Activated CD8-positive, alpha-beta memory T cell treated with anti-CD3 and anti-CD28 coated beads, Interleukin-2, amount 10 ng/mL, durations not matched to agents 7 days and 5 days (primary cell): ENCODE measurements at regions not wholly inside any gene's neighbourhood (a gene's known extent, or its start where the extent isn't known, plus 50 kb on each side); places are given as distances from the start of the nearest gene placed in this dataset.

Experiments used
- ATAC-seq: fragments of 150-1000 bp; cut with Tn5 transposase; one replicate; pipeline ENCODE4 v1.10.0; 2021; ENCODE audit warnings: moderate library complexity
- CTCF ChIA-PET: fragments of 350-600 bp; sonication (Branson Sonifier 250); formaldehyde crosslinking; loops from one replicate; lab custom pipeline; 2021; ENCODE audit warnings: antibody characterized with exemption; lab: Charles Lee
- DNase-seq: peaks from one replicate; pipeline ENCODE4 v3.0.0-alpha.2; 2020
- H3K27ac Mint-ChIP-seq: one replicate; pipeline ENCODE4 v1.8.0; 2021; ENCODE audit warnings: mild to moderate bottlenecking, mixed read lengths
- H3K27me3 Mint-ChIP-seq: one replicate; pipeline ENCODE4 v1.8.0; 2021; ENCODE audit warnings: mixed read lengths
- H3K36me3 Mint-ChIP-seq: one replicate; pipeline ENCODE4 v1.8.0; 2021; ENCODE audit warnings: mild to moderate bottlenecking, mixed read lengths
- H3K4me1 Mint-ChIP-seq: one replicate; pipeline ENCODE4 v1.8.0; 2021; ENCODE audit warnings: mixed read lengths
- H3K4me3 Mint-ChIP-seq: one replicate; pipeline ENCODE4 v1.8.0; 2021; ENCODE audit warnings: mild to moderate bottlenecking, moderate library complexity, mixed read lengths
- H3K9me3 Mint-ChIP-seq: one replicate; pipeline ENCODE4 v1.8.0; 2022; ENCODE audit warnings: low read depth, mixed read lengths

DNA sequence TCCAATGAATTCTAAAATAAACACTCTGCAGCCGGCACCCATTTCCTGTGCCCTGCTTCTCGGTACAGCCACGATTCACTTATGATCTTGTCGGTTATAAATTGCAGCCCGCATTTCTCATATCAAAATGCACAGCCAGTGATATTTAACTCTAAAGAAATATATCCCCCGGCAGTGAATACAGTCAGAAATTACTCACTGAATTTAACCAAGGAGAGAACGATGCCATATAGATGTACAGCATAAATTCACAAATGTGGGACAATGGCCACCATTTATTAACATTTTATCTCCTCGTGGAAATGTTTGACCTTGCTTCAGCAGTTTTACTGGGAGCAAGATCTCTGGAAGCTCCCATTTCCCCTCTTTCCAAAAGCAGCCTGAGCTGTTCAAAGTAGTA, 1517.8 kb downstream of the BRD1 start:
- no peaks in the 10 kb centered on the region for H3K27me3 Mint-ChIP-seq
- no peak for DNase-seq
- no peaks in the 10 kb centered on the region for H3K36me3 Mint-ChIP-seq
- no peak overlapping the region for H3K4me3 Mint-ChIP-seq
- no peak overlapping the region for H3K27ac Mint-ChIP-seq
- peaks cover 6% of the 10 kb centered on the region for H3K9me3 Mint-ChIP-seq
- CTCF ChIA-PET: no interaction called here
- no peaks in the 10 kb centered on the region for H3K4me1 Mint-ChIP-seq
- ATAC-seq: no peak

DNA sequence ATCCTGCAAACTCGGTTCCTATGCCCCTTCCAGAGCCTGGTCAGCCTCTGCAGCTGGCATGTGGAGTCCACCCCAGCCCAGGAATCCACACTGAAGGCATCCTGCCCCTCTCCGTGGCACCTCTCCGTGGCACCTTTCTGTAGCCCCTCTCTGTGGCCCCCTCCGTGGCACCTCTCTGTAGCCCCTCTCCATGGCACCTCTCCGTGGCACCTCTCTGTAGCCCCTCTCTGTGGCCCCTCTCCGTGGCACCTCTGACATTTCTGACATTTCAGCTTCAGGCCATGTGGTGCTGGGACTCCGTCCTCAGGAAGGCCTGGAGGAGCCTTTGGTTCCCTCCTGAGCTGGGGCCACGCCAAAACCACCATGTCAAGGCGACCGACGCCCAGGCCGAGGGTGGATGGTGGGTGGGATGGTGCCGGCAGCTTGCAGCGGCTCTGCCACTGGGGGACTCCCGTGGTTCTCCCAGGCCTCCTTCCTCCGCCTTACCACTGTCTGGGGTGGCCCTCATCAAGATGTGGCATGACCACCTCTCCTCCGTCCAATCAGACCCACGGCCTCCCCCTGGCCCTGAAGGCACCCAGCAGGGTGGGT, 1518.5 kb downstream of the BRD1 start:
- Mint-ChIP-seq H3K4me1 (no peaks in the 10 kb centered on the region), H3K9me3 (peaks cover 2% of the 10 kb centered on the region), H3K36me3 (no peaks in the 10 kb centered on the region), H3K4me3 (no peak overlapping the region), H3K27ac (no peak overlapping the region), H3K27me3 (no peaks in the 10 kb centered on the region)
- DNase-seq: peak; percentile 4
- CTCF ChIA-PET: no interaction called here
- no peak for ATAC-seq

DNA sequence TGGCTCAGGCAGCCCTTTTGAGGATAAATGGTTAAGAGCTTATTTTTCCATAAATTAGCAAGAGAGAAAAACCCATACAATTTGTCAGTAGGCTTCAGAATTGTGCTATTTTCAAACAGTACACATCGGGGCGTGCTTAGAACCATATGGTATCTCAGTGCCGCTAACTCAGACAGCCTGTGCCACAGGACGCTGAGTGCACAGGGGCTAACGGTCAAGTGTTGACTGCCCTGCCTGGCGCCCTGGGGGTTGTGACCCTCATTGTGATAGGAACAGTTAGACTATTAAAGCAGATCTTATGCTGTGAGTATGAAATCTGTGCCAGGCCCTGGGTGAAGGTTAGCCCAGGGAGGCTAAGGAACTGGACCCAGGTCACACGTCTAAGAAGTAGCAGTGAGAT, 1519.7 kb downstream of the BRD1 start:
- no peak for DNase-seq
- Mint-ChIP-seq H3K9me3 (peaks cover 2% of the 10 kb centered on the region), H3K4me1 (no peaks in the 10 kb centered on the region), H3K36me3 (no peaks in the 10 kb centered on the region), H3K4me3 (no peak overlapping the region), H3K27me3 (no peaks in the 10 kb centered on the region), H3K27ac (no peak overlapping the region)
- no peak for ATAC-seq
- CTCF ChIA-PET: no interaction called here

DNA sequence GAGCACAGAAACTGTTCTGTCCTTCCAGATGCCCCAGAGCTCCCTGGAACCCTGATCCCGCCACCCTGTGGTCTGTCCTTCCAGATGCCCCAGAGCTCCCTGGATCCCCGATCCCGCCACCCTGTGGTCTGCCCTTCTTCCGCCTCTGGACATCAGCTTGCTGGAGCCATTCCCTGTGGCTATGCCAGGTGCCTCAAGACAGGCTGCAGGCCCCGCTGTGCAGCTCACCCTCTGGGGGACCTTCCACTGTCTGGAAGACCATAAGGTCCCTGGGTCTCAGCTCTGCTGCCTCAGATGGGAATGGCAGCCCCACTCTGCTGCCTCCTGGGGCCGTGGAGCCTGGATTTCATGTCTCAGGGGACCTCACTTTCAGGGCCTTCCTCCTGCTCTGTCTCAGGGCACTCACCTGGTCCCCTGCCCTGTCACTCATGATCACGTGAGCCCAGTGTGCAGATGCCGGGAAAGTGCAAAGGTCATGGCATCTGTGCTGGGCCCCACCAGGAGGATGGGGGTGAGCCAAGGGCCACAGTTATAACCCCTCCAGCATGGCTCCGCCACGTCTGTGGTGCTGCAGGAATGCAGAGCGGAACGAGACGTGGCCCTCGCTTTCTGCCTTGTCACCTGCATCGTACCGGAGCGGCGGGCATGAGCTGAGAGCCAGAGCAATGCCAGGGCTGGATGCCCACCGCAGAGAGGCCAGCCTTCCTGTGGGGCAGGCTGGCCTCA, 1520.7 kb downstream of the BRD1 start:
- H3K4me3 Mint-ChIP-seq: no peak overlapping the region
- DNase-seq (no peak), ATAC-seq (no peak)
- H3K9me3 Mint-ChIP-seq: peaks cover 2% of the 10 kb centered on the region
- CTCF ChIA-PET: no interaction called here
- no peaks in the 10 kb centered on the region for H3K4me1 Mint-ChIP-seq
- no peaks in the 10 kb centered on the region for H3K27me3 Mint-ChIP-seq
- H3K36me3 Mint-ChIP-seq: no peaks in the 10 kb centered on the region
- no peak overlapping the region for H3K27ac Mint-ChIP-seq

DNA sequence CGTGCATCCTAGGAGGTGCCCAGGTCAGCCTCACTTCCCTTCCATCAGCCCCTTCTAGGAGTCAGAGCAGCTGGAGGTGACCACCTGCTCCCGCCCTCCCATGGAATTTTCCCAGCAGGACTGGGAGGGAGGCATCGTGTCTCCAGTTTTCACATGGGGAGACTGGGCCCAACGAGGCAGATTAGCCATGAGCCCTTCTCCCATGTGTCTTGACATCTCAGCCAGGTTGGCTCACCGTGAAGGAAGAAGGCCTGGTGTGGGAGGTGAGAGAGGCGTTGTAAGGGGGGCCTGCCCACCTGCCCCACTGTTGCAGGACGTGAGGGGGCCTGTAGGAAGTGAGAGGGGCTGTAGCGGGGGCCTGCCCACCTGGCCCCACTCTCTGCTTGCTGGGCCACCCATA, 1521.4 kb downstream of the BRD1 start:
- Mint-ChIP-seq H3K4me1 (no peaks in the 10 kb centered on the region), H3K27me3 (no peaks in the 10 kb centered on the region), H3K36me3 (no peaks in the 10 kb centered on the region), H3K27ac (no peak overlapping the region), H3K4me3 (no peak overlapping the region), H3K9me3 (no peaks in the 10 kb centered on the region)
- no peak for DNase-seq
- ATAC-seq: no peak
- CTCF ChIA-PET: no interaction called here

DNA sequence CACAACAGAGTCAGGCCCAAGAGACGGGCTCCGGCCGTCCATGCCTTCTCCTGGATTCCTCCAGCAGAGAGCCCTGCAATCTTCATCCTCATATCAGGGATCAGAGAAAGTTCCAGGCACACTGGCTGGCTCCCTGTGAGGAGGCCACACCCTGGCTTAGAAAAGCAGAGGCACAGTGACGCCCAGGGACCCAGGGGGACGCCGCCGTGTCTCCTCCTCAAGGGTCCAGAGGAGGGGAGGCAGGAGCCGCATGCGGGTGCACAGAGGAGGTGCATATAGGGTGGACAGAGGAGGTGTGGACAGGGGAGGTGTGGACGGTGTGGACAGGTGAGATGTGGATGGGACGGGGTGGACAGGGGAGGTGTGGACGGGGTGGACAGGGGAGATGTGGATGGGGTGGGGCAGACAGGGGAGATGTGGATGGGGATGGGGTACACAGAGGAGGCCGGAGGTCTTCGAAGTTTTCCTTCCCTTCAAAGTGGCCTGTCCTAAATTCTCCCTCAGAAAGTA, 1521.9 kb downstream of the BRD1 start:
- no peak for ATAC-seq
- Mint-ChIP-seq H3K36me3 (no peaks in the 10 kb centered on the region), H3K27me3 (no peaks in the 10 kb centered on the region), H3K4me1 (no peaks in the 10 kb centered on the region), H3K4me3 (no peak overlapping the region), H3K9me3 (no peaks in the 10 kb centered on the region), H3K27ac (no peak overlapping the region)
- CTCF ChIA-PET: no interaction called here
- no peak for DNase-seq

DNA sequence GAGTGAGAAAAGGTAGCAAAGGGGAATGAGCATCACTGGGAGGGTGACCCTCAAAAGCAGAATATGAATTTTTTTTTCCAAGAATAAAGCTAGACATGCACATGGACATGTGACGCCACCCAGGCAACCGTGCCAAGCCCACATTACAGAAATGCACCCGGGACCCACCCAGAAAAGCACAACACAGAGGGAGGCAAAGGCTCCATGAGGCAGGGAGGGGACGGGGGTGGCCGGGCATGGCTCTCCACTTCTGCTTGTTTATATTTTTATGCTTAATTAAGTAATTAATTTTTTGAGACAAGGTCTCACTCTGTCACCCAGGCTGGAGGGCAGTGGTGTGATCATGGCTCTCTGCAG, 1524.3 kb downstream of the BRD1 start:
- Mint-ChIP-seq H3K27me3 (no peaks in the 10 kb centered on the region), H3K9me3 (no peaks in the 10 kb centered on the region), H3K4me3 (no peak overlapping the region), H3K36me3 (no peaks in the 10 kb centered on the region), H3K27ac (no peak overlapping the region), H3K4me1 (no peaks in the 10 kb centered on the region)
- DNase-seq (no peak), ATAC-seq (no peak)
- CTCF ChIA-PET: no interaction called here

DNA sequence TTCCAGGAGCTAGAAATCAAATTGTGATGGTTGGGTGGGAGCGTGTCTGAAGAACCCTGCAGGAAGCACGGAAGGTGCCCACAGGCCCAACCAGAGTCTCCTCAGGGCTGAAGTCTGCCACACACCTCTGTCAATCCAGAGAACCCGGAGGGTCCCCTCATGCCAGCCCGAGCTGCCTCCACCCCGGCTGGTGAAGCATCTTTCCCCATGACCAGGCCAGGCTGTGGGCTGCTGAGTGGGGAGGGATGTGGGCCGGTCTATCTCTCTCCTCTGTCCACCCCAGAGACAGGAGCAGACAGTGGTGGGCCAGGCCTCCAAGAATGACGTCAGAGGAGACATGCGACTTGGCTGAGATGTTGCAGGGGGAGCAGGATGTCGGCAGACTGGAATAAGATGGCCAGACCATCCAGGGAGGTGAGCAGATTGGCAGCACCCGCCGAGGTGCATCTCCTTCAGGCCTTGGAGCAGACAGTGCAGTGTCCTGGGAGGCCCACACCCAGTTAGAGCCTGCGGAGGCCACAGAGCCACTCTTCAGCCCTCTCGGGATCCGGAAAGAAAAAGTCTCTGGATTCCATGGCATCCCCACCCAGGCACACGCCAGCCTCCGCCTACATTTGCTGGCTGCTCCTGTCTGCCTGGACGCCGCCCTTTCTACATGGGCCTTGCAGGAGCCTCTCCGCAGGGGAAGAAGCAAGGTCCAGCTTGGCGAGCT, 1524.9 kb downstream of the BRD1 start:
- no peak overlapping the region for H3K4me3 Mint-ChIP-seq
- ATAC-seq (no peak), DNase-seq (no peak)
- no peaks in the 10 kb centered on the region for H3K36me3 Mint-ChIP-seq
- H3K27ac Mint-ChIP-seq: no peak overlapping the region
- H3K27me3 Mint-ChIP-seq: no peaks in the 10 kb centered on the region
- H3K4me1 Mint-ChIP-seq: no peaks in the 10 kb centered on the region
- no peaks in the 10 kb centered on the region for H3K9me3 Mint-ChIP-seq
- CTCF ChIA-PET: no interaction called here

DNA sequence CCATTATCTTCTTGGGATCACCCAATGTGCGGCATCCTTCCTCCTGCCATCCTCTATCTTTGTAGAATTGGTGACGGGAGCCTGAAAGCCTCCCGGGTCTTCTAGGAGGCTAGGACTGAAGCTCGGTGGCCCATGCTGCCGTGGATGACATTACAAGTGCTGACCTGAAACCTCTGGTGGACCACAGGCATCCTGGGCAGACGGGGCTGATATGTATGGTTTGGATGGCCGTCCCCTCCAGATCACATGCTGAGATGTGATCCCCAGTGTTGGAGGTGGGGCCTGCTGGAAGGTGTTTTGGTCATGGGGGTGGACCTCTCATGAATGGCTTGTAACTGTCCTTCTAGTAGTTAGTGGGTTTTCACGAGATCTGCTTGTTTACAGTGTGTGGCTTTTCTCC, 1525.8 kb downstream of the BRD1 start:
- H3K9me3 Mint-ChIP-seq: no peaks in the 10 kb centered on the region
- H3K36me3 Mint-ChIP-seq: no peaks in the 10 kb centered on the region
- no peaks in the 10 kb centered on the region for H3K27me3 Mint-ChIP-seq
- H3K4me1 Mint-ChIP-seq: no peaks in the 10 kb centered on the region
- no peak overlapping the region for H3K4me3 Mint-ChIP-seq
- DNase-seq: no peak
- H3K27ac Mint-ChIP-seq: no peak overlapping the region
- CTCF ChIA-PET: no interaction called here
- ATAC-seq: no peak

DNA sequence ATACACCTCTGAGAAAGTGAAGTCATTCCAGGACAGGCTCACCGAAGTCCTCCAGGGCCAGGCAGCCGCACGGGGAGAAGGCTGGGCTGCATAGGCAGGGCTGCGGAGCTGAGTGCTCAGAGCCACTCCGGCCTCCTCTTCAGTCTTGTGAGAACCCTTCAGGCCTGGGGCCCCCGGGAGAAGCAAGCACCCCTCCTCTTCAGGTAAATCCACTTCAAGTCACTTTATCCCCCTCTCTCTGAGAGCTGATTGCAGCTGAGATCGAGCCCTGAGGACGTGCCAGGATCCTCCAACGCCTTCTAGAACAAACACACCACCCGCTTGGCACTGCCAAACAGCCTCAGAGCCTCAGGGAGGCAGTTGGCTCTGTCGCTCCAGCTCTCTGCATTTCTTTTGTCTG, 1526.3 kb downstream of the BRD1 start:
- DNase-seq: no peak
- CTCF ChIA-PET: no interaction called here
- no peaks in the 10 kb centered on the region for H3K27me3 Mint-ChIP-seq

DNA sequence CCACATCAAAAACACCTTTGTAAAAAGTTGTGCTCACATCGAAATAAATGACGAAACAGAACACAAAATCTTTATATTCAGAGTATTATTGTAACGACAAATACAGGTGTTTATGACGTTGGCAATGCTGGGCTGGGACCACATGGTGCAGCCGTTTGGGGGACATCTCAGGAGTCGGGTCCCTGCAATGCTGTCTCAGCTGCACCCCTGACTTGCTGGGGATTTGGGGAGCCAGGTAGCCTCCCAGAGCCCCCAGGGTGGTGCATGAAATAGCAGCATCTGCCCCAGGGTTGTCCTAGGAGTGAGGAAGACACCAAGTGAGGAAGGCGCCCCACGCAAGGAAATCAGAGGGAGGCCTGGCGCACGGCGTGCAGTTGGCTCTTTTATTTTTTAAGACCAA, 1526.8 kb downstream of the BRD1 start:
- Mint-ChIP-seq H3K27ac (no peak overlapping the region), H3K4me3 (no peak overlapping the region), H3K4me1 (no peaks in the 10 kb centered on the region), H3K9me3 (no peaks in the 10 kb centered on the region), H3K36me3 (no peaks in the 10 kb centered on the region), H3K27me3 (no peaks in the 10 kb centered on the region)
- CTCF ChIA-PET: no interaction called here
- ATAC-seq (no peak), DNase-seq (no peak)

More for the DNA sequence above, 1526.3 kb downstream of the BRD1 start:
- Mint-ChIP-seq H3K4me3 (no peak overlapping the region), H3K4me1 (no peaks in the 10 kb centered on the region), H3K36me3 (no peaks in the 10 kb centered on the region), H3K9me3 (no peaks in the 10 kb centered on the region), H3K27ac (no peak overlapping the region)
- ATAC-seq: no peak

DNA sequence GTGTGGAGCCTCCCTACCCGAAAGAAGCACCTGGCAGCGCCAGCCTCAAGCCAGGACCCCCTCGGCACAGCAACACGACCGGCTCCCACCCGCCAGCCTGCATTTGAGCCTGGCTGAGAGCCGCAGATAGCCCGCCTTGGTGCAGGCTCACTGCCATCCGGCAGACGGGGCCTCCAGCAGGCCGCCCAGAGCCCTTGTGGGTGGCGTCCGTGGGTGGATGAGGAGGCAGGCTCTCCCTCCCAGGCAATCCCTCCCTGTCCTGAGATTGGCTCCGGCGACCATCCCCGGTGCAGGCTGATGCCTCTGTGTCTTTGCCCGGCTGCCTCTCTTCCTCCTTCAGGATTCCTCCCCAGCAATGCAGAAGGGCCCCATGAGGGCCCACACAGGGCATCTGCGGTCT, 1527.9 kb downstream of the BRD1 start:
- Mint-ChIP-seq H3K9me3 (no peaks in the 10 kb centered on the region), H3K4me1 (no peaks in the 10 kb centered on the region), H3K27me3 (no peaks in the 10 kb centered on the region), H3K4me3 (no peak overlapping the region), H3K27ac (no peak overlapping the region), H3K36me3 (no peaks in the 10 kb centered on the region)
- DNase-seq (no peak), ATAC-seq (no peak)
- CTCF ChIA-PET: no interaction called here

DNA sequence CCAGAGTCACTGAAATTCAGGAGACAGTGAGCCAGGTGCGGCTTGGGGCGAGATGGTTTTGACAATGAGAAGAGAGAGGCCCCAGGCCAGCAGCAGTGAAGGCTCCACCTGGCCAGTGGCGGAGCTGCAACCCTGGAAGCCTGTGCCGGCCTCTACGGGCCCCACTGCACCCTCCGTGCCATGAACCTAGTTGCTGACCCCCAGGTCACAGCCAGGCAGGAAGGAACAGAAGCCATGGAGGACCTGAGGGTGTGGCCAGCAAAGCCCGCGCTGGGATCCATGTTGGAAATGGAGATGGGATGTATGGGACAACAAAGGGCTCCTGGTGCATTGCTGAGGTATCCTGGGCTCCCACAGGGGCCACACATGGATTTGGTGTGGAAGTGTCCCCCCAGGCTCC, 1528.5 kb downstream of the BRD1 start:
- DNase-seq (no peak), ATAC-seq (no peak)
- H3K27ac Mint-ChIP-seq: no peak overlapping the region
- CTCF ChIA-PET: no interaction called here
- H3K36me3 Mint-ChIP-seq: no peaks in the 10 kb centered on the region
- H3K4me3 Mint-ChIP-seq: no peak overlapping the region
- no peaks in the 10 kb centered on the region for H3K9me3 Mint-ChIP-seq
- no peaks in the 10 kb centered on the region for H3K4me1 Mint-ChIP-seq
- H3K27me3 Mint-ChIP-seq: no peaks in the 10 kb centered on the region

DNA sequence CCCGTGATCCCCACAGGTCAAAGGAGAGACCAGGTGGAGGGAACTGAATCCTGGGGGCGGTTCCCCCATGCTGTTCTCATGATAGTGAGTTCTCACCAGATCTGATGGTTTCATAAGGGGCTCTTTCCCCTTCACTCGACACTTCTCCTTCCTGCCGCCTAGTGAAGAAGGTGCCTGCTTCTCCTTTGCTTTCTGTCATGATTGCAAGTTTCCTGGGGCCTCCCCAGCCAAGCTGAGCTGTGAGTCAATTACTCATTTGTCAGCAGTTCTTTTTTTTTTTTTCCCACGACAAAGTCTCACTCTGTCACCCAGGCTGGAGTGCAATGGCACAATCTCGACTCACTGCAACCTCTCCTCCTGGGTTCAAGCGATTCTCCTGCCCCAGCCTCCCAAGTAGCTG, 1530.4 kb downstream of the BRD1 start:
- H3K27ac Mint-ChIP-seq: no peak overlapping the region
- H3K36me3 Mint-ChIP-seq: no peaks in the 10 kb centered on the region
- CTCF ChIA-PET: no interaction called here
- ATAC-seq: no peak
- no peaks in the 10 kb centered on the region for H3K4me1 Mint-ChIP-seq
- no peaks in the 10 kb centered on the region for H3K27me3 Mint-ChIP-seq
- H3K9me3 Mint-ChIP-seq: peaks cover 3% of the 10 kb centered on the region
- no peak for DNase-seq
- H3K4me3 Mint-ChIP-seq: no peak overlapping the region
